DOHH2 (cell line): ENCODE measurements at regions not wholly inside any gene's neighbourhood (a gene's known extent, or its start where the extent isn't known, plus 50 kb on each side); places are given as distances from the start of the nearest gene placed in this dataset.
"Not testable (repeated sequence)": the region's sequence is repeated elsewhere in the genome, so short reads cannot be mapped to it uniquely, and the experiment has no call there.

Experiments
- H3F3A ChIP-seq: fragments of 200-600 bp; sonication (generic), shearing (Covaris generic); 2 replicates; pipeline ENCODE4 v1.6.0; 2016; ENCODE audit warnings: antibody characterized with exemption, mild to moderate bottlenecking; ENCODE audit not compliant: control insufficient read depth, insufficient read depth
- H3K27ac ChIP-seq: fragments of 200-600 bp; sonication (generic); 2 replicates; pipeline ENCODE4 v1.5.1; 2014; ENCODE audit warnings: low read depth, mild to moderate bottlenecking, low read length, moderate library complexity
- H3K27me3 ChIP-seq: fragments of 200-600 bp; sonication (generic); 2 replicates; pipeline ENCODE4 v1.6.1; 2014; ENCODE audit warnings: mild to moderate bottlenecking, low read length, mixed read lengths; ENCODE audit not compliant: control insufficient read depth
- H3K36me3 ChIP-seq: fragments of 200-600 bp; sonication (generic); 2 replicates; pipeline ENCODE4 v1.6.1; 2014; ENCODE audit warnings: mild to moderate bottlenecking, low read length, moderate library complexity, mixed read lengths; ENCODE audit not compliant: control insufficient read depth
- H3K4me1 ChIP-seq: fragments of 200-600 bp; sonication (generic); 2 replicates; pipeline ENCODE4 v1.6.1; 2014; ENCODE audit warnings: mild to moderate bottlenecking, low read length, mixed read lengths; ENCODE audit not compliant: control insufficient read depth
- H3K4me2 ChIP-seq: fragments of 200-600 bp; sonication (generic); 2 replicates; pipeline ENCODE4 v1.6.0; 2014; ENCODE audit warnings: mild to moderate bottlenecking, low read length, moderate library complexity
- H3K4me3 ChIP-seq: fragments of 200-600 bp; sonication (generic); 2 replicates; pipeline ENCODE4 v1.5.1; 2014; ENCODE audit warnings: mild to moderate bottlenecking, low read length, mixed read lengths
- H3K79me2 ChIP-seq: fragments of 200-600 bp; sonication (generic); 2 replicates; pipeline ENCODE4 v1.6.1; 2014; ENCODE audit warnings: mild to moderate bottlenecking, low read length, mixed read lengths; ENCODE audit not compliant: control insufficient read depth
- H3K9me2 ChIP-seq: fragments of 200-600 bp; sonication (generic); replicated peaks from 2 replicates; pipeline ENCODE4 v1.6.1; 2014; ENCODE audit warnings: mild to moderate bottlenecking, low read length, mixed read lengths; ENCODE audit not compliant: control insufficient read depth
- H3K9me3 ChIP-seq: fragments of 200-600 bp; sonication (generic); 2 replicates; pipeline ENCODE4 v1.6.1; 2014; ENCODE audit warnings: antibody characterized with exemption, low read length, mixed read lengths; ENCODE audit not compliant: control insufficient read depth, insufficient read depth
- H4K20me1 ChIP-seq: fragments of 200-600 bp; sonication (generic); 2 replicates; pipeline ENCODE4 v1.6.0; 2014; ENCODE audit warnings: low read depth, mild to moderate bottlenecking, antibody characterized with exemption, low read length, moderate library complexity; ENCODE audit not compliant: control insufficient read depth, insufficient read depth
- CTCF ChIP-seq: fragments of 200-600 bp; sonication (generic); IDR thresholded peaks from one replicate; pipeline ENCODE4 v1.5.1; 2014; ENCODE audit warnings: antibody characterized with exemption, mild to moderate bottlenecking, low read depth, low read length; ENCODE audit not compliant: poor library complexity, severe bottlenecking
- EZH2phosphoT487 ChIP-seq: fragments of 200-600 bp; sonication (generic); IDR thresholded peaks from 2 replicates; pipeline ENCODE4 v1.6.1; 2017; ENCODE audit warnings: borderline replicate concordance, mild to moderate bottlenecking, antibody characterized with exemption, low read length, moderate library complexity, mixed read lengths

- H3K36me3 ChIP-seq, result no peaks in the 10 kb centered on the region
- H3K79me2 ChIP-seq, result no peaks in the 10 kb centered on the region
- H3K4me2 ChIP-seq, result no peak overlapping the region
- H3K9me2 ChIP-seq, result no peaks in the 10 kb centered on the region
- H4K20me1 ChIP-seq, result no peaks in the 10 kb centered on the region
- TF ChIP-seq EZH2phosphoT487, result no peak
- TF ChIP-seq CTCF, result no peak
- no peaks in the 10 kb centered on the region for H3K9me3 ChIP-seq
- no peaks in the 10 kb centered on the region for H3K4me1 ChIP-seq
- H3K27ac ChIP-seq, result no peak overlapping the region
- no peaks in the 10 kb centered on the region for H3K27me3 ChIP-seq
- H3F3A ChIP-seq, result no peaks in the 10 kb centered on the region
- H3K4me3 ChIP-seq, result no peak overlapping the region
Observed at GRCh38 chrX:45401923-45402322, 201.2 kb upstream of the DIPK2B start.

- H3K27me3 ChIP-seq, H4K20me1 ChIP-seq, H3K9me3 ChIP-seq, H3K9me2 ChIP-seq, H3K4me2 ChIP-seq, H3K4me1 ChIP-seq, H3K79me2 ChIP-seq, H3K36me3 ChIP-seq, H3K27ac ChIP-seq, H3K4me3 ChIP-seq, H3F3A ChIP-seq: not testable (repeated sequence)
Observed at GRCh38 chrX:45400951-45401725, 200.5 kb upstream of the DIPK2B start.

- Histone ChIP-seq H3K9me3 (no peaks in the 10 kb centered on the region), H3K4me1 (no peaks in the 10 kb centered on the region), H3K4me3 (no peak overlapping the region), H3K9me2 (no peaks in the 10 kb centered on the region), H3K79me2 (no peaks in the 10 kb centered on the region), H4K20me1 (no peaks in the 10 kb centered on the region), H3K4me2 (no peak overlapping the region), H3K27ac (no peak overlapping the region), H3K27me3 (no peaks in the 10 kb centered on the region), H3F3A (no peaks in the 10 kb centered on the region), H3K36me3 (no peaks in the 10 kb centered on the region)
- TF ChIP-seq CTCF (no peak), EZH2phosphoT487 (no peak)
Observed at GRCh38 chrX:45400027-45400779, 199.5 kb upstream of the DIPK2B start.

- H3K27me3 ChIP-seq, result no peaks in the 10 kb centered on the region
- H3K4me1 ChIP-seq, result no peaks in the 10 kb centered on the region
- no peaks in the 10 kb centered on the region for H3K79me2 ChIP-seq
- H3K27ac ChIP-seq, result no peak overlapping the region
- H3K4me3 ChIP-seq, result no peak overlapping the region
- no peaks in the 10 kb centered on the region for H3K36me3 ChIP-seq
- H3K4me2 ChIP-seq, result no peak overlapping the region
- H3K9me3 ChIP-seq, result no peaks in the 10 kb centered on the region
- no peaks in the 10 kb centered on the region for H4K20me1 ChIP-seq
- H3K9me2 ChIP-seq, result no peaks in the 10 kb centered on the region
- no peaks in the 10 kb centered on the region for H3F3A ChIP-seq
- TF ChIP-seq EZH2phosphoT487 (no peak), CTCF (no peak)
Observed at GRCh38 chrX:45385757-45386156, 185.1 kb upstream of the DIPK2B start.
